HG03280 (cell line): ENCODE measurements at regions not wholly inside any gene's neighbourhood (a gene's known extent, or its start where the extent isn't known, plus 50 kb on each side); places are given as distances from the start of the nearest gene placed in this dataset.
"Not testable (repeated sequence)": the region's sequence is repeated elsewhere in the genome, so short reads cannot be mapped to it uniquely, and the experiment has no call there.

Experiments
- ATAC-seq: cut with Tn5 transposase; IDR thresholded peaks from one replicate; pipeline ENCODE4 v1.9.1; 2021; ENCODE audit warnings: mild to moderate bottlenecking, moderate library complexity; ENCODE audit not compliant: unreplicated experiment

DNA sequence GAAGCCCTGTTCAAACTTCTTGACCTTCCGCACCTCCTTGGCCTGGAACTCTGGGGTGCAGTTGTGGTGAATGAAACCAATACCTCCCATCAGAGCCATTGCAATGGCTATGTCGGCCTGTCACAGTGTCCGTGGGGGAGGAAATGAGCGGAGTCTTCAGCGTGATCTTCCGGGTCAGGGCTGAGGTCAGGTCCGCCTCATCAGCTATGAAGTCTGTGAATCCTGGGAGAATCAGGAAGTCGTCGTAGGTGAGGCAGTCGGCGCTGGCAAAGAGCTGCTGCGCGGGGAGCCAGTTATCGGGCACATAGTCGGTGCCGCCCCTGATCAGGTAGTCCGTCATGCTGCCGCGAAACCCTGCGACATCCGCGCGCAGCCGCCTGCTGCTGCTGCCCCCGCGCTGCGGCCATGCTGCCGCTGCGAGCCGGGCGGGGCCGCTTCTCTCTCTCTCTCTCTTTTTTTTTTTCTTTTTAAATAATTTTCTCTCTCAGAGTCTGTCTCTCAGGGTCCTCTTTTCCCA, 154.1 kb upstream of the ZSWIM2 start:
- ATAC-seq: no peak

DNA sequence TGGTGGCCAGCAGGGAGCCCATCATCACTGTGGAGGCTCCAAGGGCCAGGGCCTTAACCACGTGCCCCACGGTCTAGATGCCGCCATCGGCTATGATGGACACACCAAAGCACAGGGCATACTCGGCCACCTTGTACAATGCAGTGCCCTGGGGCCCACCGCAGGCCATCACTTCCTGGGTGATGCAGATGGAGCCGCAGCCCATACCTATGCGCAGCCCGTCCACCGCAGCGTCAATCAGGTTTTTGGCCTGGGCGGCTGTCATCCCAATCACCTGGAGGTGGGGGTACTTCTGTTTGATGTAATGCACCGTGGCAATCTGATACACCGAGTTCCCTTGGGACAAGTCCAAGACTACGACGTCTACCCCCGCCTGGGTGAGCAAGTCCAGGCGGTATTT, 153.3 kb upstream of the ZSWIM2 start:
- no peak for ATAC-seq

DNA sequence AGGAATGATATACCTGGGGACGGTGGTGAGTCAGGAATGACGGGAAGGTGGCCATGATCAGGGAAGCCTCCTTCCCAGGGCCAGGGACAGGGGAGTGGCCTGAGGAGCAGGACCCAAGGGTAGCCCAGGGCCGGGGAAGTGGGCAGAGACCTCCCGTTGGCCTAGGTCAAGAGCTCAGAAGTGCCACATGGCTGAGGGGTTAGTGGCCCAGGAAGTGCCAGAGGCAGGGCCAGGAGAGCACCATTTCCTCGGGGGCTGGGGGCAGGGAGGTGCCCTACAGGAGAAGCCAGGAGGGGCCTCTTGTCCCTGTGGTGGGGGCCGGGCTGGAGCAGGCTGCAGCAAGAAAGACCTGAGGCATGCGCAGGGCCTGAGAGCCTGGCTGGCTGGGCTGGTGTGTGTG, 152.3 kb upstream of the ZSWIM2 start:
- ATAC-seq: no peak

DNA sequence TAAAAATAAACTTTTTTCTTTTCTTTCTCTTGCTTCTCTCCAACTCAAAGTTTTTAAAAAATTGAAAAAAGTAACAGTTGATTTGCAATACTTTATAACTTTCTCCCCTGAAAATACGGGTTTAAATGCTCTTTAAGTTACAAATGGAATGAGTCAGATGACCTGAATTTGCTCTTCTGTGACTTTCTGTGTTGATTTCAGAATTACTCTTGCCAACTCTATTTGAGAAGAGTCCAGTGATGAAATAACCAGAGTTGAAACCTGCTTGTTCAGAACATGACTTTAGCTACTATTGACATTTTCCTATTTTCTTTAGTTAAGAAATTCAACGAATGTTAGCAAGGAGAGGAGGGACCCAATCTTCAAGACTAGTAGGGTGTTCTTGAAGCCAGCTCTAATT, 146.1 kb upstream of the ZSWIM2 start:
- no peak for ATAC-seq

DNA sequence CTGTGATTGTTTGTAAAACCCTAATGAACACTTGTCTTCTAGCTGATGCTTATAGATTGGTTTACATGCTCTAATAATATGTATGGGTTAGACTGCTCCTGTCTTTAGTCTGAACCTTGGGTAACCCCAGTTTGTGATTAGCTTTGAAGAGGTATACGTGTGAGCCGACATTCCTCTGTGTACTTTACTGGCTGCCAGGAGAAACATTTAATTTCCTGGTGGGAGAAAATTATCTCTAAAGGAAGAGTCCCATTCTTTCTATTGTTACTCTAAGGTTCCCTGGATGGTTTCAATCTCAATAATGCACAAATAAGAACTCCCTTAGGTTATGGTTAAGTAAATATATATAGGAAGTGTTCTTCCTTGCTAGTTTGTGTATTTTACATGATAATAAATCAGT, 143.6 kb upstream of the ZSWIM2 start:
- no peak for ATAC-seq

DNA sequence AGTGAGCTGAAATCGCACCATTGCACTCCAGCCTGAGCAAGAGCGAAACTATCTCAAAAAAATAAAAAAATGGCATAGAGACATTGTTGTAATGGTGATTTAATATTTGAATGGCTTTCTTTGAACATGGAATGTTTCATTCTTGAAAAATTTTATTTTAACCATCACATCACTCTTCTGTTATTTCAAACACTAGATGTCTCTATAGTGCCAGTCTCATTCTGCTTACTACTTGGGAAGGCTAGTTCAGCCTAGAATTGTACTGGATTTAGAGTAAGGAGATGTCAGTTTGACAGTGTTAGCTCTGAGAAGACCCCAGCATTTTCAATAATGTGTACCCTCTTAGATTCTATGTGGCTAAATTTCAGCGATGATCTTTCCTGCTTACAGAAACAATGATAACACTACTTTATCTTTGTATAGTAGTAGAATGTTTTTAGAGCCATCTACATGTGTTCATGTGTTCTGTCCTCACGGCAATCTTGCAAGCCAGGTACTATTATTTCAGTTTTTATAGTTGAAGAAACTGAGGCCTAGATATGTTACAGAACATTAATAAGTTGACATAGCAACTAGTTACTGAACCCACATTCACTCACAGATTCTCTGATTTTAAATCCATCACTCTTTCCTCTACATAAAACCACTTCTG, 142.9 kb upstream of the ZSWIM2 start:
- ATAC-seq: no peak

DNA sequence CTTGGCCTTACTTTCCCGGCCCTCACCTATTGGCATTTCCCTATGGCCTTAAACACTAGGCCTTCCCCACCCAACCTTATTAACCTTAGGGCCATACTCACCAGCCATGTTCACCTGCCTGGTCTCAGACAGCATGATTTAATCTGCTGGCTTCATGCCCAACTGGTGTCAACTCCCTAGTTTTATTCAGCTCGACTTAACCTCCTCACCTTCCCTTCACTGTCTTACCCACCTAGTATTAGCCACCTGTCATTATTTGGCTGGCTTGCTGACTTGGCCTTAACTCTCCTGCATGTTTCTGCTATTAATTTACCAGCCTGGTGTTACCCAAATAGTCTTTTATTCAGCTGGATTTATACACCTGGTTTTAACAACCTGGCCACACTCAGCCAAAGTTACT, 136.0 kb upstream of the ZSWIM2 start:
- ATAC-seq: no peak

DNA sequence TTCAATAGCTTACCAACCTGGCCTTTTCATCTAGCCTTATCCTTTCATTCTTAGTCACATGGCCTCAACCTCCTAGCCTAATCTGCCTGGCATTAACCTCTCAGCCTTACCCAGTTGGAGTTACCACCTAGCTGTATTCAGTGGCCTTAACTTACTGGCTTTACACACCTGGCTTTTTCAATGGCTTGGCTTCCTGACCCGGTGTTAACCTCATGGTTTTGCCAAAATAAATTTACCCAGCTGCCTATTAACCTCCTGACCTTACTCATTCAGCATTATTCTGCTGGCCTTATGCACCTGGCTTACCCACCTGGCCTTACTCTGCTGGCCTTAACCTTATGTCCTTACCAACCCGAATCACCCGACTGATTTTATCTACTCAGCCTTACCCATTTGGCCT, 135.5 kb upstream of the ZSWIM2 start:
- no peak for ATAC-seq

DNA sequence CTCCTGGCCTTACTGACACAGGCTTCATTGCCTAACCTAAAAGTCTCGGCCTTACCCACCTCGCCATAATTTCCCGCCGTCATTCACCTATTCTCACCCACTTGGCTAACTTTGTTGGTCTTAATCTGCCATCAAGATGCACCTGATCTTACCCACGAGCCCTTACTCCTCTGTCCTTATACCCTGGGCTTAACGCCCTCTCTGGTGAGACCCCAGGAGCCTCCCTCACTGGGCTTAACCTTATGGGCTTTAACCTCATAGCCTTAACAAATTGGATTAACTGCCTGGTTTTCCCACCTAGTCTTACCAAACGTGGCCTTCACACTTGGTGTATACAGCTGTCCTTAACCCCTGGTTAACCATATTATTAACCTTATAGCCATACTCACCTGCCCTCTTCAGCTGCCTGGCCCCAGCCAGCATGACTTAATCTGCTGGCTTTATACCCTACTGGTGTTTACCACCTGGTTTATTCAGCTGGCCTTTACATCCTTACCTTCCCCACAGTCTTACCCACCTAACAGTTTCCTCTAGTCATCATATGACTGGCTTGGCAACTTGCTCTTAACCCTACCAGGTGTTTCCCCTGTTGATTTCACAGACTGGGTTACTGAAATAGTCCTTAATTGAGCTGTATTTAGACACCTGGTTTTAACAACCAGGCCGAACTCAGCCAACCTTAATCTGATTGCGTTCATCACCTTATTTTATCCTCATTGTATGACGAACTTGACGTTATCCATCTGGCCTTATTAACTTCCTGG, 132.0 kb upstream of the ZSWIM2 start:
- no peak for ATAC-seq

DNA sequence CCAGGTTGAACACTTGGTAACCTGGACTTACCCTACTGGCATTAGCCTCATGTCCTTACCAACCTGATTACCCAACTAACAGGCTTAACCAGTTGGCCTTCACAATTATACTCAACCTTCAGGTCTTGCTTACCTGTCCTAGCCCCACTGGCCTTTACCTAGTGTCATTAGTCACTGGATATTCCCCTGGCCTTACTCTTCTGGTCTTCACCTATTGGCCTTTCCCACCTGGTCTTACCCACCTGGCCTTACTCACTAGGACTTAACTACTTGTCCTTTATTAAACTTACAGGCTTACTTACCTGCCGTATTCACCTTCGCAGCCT, 131.1 kb upstream of the ZSWIM2 start:
- ATAC-seq: no peak

DNA sequence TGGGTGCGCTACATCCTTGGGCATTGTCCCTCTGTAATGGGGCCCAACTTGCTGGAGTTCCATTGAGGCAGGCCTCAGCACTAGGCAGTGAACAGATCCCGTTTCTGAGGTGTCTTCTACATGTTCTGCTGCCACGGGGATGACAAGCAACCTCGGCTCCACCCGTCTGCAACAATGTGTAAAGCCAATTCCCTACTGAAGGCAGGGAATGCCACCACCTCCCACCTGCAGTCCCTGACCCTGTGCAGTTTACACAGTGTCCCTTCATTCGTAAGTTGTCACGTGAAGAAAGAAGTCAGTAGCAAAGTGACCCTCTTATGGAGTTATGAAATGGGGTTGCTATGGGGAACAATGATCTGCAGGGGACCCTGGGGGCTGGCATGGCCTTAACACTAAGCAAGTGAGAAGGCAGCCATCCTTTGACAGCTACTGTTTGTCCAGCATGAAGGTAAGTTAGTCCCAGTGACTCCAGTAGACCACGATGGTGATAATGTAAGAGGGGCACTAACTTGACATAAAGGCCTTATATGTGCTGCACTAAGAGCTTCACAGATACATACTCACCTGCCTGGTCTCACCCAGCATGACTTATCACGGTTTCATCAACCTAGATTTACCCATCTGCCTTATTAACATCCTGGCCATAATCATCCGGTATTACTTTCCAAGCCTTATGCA, 130.6 kb upstream of the ZSWIM2 start:
- no peak for ATAC-seq

DNA sequence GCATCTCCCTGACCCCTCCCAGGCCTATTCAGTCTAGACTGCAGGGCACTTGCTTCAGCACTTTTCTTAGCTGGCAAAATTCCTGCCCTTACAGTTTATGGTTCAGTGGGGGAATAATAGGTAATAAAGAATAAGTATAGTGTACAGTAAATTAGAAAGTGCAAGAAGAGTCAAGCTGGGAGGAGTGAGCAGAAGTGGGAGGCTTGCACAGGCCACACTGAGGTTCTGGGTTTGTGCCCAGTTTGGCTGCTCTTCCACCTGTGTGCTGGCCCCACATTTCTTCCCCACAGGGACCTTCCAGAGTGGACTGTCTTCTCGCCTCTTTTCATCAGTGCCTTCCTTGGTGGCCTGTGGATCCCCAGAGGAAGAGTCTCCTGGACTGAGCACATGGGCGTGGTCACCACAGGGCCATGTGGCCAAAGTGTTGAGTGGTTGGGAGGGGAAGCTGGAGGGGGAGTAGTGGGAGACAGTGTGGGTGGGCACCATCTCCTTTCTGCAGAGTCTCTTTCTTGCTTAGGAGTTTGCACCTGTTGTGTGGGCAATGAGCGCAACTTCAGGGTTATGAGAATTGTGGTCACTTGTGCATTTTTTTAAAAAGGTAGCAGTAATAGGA, 128.6 kb upstream of the ZSWIM2 start:
- no peak for ATAC-seq

DNA sequence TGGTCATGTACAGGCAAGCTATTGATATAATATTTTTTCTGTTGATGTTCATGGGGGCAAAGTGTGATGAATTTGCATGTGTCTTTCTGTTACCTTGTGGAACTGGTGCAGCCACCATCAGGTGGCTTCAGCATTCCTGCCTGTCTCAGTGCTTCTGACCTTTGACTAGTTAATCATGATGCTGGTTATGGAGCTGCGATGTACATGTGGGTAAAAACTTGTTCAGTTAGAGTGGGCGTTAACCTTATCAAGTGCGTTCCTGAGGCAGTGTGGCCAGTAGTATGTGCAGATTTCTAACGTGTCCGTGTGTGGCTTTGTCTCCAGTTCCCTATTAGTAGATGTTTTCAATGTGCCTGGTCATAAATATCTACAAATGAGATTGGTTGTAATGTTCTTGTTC, 127.4 kb upstream of the ZSWIM2 start:
- ATAC-seq: no peak

DNA sequence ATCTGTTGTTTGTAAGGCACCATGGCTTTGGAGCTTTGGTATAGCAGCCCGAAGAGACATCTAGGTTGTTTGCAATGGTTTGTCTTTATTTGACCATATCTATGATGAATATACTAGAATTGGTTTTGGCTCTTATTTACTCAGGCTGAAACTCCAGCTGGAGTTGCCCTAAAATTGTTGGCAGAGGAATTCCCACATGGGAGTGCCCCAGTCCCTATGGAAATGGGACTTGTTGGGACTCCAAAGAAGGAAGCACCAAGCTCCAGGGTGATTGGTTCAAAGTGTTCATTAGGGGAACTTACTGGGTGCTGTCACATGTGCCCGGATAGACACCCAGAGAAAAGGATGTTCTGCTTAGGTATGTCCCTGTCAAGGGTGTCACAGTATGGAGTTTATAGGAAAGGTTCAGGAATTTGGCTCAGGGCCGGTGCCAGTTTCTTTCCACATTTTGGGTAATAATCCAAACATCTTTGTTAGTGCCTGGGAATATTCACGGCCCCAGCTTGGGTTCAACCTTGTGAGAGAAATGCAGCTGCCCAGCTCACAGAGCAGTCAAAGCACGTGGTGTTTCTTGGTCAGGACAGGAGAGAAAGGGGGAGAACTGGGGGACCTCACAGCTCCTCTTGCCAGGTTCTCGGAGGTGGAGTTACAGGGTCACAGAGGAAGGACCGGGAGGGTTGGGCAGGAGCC, 123.5 kb upstream of the ZSWIM2 start:
- no peak for ATAC-seq

DNA sequence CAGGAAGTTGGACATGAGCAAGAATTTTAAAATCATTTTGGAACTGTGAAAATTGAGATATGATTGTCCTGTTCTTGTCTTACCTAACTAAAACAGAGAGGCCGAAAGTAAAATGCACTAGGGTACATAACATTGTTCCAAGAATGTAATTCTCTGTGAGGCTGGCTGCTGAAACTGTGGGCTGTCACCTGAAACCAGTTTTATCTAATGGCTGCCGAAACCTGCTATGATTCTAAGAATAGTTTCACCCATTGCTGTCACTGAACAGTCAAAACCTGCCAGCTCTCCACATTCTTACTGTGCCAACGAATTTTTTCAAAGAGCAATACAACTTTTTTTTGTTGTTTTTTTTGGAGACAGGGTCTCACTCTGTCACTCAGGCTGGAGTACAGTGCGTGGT, 119.3 kb upstream of the ZSWIM2 start:
- ATAC-seq: peak; percentile 92

DNA sequence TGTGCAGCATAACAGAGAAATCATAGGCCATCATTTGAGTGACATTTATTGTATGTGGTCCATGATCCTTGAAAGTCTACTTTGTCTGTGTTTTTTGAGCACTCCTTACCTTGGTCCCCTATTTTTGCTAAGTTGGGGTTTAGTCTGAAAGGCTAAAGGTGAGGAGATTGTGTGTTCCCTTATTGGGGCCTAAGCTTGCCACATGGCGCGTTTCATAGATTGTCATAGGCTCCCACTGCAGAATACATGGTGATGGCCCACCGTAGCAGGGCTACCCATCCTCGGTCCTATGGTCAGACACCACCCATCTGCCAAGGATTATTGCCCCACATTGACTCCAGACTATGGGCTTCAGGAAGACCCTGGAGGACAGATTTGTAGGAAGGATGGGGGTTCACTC, 117.0 kb upstream of the ZSWIM2 start:
- ATAC-seq: no peak

DNA sequence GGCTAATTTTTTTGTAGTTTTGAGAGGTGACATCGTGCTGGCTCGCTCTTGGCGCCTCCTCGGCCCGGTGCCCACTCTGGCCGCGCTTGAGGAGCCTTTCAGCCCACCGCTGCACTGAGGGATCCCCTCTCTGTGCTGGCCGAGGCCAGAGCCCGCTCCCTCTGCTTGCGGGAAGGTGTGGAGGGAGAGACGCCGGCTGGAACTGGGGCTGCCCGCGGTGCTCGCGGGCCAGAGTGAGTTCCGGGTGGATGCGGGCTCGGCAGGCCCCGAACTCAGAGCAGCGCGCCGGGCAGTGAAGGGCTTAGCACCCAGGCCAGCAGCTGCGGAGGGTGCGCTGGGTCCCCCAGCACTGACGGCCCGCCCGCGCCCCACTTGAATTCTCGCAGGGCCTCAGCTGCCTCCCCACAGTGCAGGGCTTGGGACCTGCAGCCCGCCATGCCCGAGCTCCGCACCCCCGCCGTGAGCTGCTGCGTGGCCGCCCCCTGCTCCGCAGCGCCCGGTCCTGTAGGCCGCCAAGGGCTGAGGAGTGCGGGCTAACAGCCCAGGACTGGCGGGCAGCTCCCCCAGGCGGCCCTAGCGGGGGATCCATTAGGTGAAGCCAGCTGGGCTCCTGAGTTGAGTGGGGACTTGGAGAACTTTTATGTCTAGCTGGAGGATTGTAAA, 113.2 kb upstream of the ZSWIM2 start:
- no peak for ATAC-seq

DNA sequence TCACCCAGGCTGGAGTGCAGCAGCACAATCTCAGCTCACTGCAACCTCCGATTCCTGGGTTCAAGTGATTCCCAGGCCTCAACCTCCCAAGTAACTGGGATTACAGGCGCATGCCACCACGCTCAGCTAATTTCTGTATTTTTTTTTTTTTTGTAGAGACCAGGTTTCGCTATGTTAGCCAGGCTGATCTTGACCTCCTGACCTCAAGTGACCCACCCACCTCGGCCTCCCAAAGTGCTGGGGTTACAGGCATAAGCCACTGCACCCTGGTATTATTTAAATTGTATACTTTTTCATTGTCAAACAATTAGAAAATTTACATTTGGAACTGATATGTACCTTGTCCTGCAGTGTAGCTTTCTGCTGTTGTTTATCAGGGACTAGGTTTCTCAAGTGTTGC, 111.3 kb upstream of the ZSWIM2 start:
- ATAC-seq: not testable (repeated sequence)

DNA sequence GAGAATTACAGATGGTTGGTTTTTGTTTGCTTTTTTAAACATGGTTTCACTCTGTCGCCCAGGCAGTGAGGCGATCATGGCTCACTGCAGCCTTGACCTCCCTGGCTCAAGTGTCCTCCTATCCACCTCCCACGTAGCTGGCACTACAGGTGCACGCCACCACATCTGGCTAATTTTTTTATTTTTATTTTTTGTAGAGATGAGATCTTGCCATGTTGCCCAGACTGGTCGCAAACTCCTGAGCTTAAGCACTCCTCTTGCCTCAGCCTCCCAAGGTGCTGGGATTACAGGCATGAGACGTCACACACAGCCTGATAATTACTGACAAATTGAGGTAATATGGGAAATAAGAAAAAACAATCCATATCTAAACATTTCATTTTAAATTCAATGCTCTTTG, 110.5 kb upstream of the ZSWIM2 start:
- ATAC-seq: no peak

DNA sequence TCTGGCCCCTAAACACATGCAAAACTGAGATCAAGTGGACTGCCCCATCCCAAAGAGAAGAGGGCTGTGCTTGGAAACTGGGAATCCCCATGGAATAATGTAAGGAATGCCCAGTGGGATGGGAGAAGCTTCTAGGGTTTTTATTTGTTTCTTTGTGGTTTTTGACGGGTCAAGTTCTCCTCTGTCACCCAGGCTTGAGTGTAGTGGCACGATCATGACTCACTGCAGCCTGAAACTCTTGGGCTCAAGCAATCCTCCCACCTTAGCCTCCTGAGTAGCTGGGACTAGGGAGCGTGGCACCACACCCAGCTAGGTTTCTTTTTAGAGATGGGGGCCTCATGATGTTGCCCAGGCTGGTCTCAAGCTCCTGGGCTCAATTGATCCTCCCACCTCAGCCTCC, 101.7 kb upstream of the ZSWIM2 start:
- no peak for ATAC-seq
